PC-3 (cell line): ENCODE measurements at regions not wholly inside any gene's neighbourhood (a gene's known extent, or its start where the extent isn't known, plus 50 kb on each side); places are given as distances from the start of the nearest gene placed in this dataset.
"Not testable (repeated sequence)": the region's sequence is repeated elsewhere in the genome, so short reads cannot be mapped to it uniquely, and the experiment has no call there.

ENCODE experiments used
- CTCF ChIP-seq: fragments of 300-600 bp; sonication (generic); conservative IDR thresholded peaks from 2 replicates; pipeline ENCODE4 v1.5.1; 2017; ENCODE audit warnings: antibody characterized with exemption, low read depth, mild to moderate bottlenecking, low read length
- EZH2 ChIP-seq: fragments of 300-600 bp; sonication (generic); IDR thresholded peaks from one replicate; pipeline ENCODE4 v1.6.1; 2017; ENCODE audit warnings: antibody characterized with exemption, mild to moderate bottlenecking, low read length; ENCODE audit not compliant: unreplicated experiment

GRCh38 chr20:47908361-47909035, 123.2 kb upstream of the SULF2 start:
- TF ChIP-seq EZH2, CTCF: not testable (repeated sequence)
